Nephron progenitor cell (in vitro differentiated cells): ENCODE measurements at regions not wholly inside any gene's neighbourhood (a gene's known extent, or its start where the extent isn't known, plus 50 kb on each side); places are given as distances from the start of the nearest gene placed in this dataset.

ENCODE experiments used
- DNase-seq: peaks from one replicate; pipeline ENCODE4 v3.0.0; 2021
- H3K27ac Mint-ChIP-seq: 2 replicates; pipeline ENCODE4 v1.8.0; 2021; ENCODE audit warnings: mild to moderate bottlenecking, moderate library complexity, mixed read lengths
- H3K27me3 Mint-ChIP-seq: 2 replicates; pipeline ENCODE4 v1.8.0; 2021; ENCODE audit warnings: mild to moderate bottlenecking, low read depth, mixed read lengths; ENCODE audit not compliant: poor library complexity
- H3K36me3 Mint-ChIP-seq: 2 replicates; pipeline ENCODE4 v1.8.0; 2021; ENCODE audit warnings: low read depth, mixed read lengths
- H3K4me1 Mint-ChIP-seq: 2 replicates; pipeline ENCODE4 v1.8.0; 2021; ENCODE audit warnings: mixed read lengths
- H3K4me3 Mint-ChIP-seq: 2 replicates; pipeline ENCODE4 v1.8.0; 2021; ENCODE audit warnings: mild to moderate bottlenecking, moderate library complexity, mixed read lengths
- H3K9me3 Mint-ChIP-seq: 2 replicates; pipeline ENCODE4 v1.8.0; 2021; ENCODE audit warnings: mild to moderate bottlenecking, moderate library complexity, mixed read lengths
- TF ChIP-seq, protein P1 (sequence below): fragments of 200-600 bp; sonication (generic); IDR thresholded peaks from 2 replicates; pipeline ENCODE4 v1.5.0; 2021; ENCODE audit warnings: antibody characterized with exemption

DNA sequence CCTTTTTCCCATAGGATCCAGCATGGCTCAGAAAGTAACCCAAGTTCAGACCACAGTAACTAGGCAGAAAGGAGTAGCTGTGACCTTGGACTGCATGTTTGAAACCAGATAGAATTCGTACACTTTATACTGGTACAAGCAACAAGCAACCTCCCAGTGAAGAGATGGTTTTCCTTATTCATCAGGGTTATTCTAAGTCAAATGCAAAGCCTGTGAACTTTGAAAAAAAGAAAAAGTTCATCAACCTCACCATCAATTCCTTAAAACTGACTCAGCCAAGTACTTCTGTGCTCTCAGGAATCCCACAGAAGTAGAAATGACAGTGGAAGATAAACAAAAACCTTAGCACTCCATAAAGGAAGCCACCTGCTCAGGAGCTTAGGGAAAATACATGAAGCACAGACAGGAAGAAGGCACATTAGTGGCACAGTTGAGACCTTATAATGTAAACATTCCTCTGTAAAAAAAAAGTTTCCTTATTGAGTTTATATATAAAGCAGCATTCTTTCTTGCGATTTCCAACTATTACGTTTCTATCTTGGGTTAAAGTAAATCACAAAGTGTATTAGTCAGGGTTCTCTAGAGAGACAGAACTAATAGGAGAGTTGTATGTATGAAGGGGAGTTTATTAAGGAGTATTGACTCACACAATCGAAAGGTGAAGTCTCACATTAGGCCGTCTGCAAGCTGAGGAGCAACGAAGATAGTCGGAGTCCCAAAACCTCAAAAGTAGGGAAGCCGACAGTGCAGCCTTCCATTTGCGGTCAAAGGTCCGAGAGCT lies 398.4 kb downstream of the DAD1 start:
- no peak overlapping the region for H3K4me3 Mint-ChIP-seq

DNA sequence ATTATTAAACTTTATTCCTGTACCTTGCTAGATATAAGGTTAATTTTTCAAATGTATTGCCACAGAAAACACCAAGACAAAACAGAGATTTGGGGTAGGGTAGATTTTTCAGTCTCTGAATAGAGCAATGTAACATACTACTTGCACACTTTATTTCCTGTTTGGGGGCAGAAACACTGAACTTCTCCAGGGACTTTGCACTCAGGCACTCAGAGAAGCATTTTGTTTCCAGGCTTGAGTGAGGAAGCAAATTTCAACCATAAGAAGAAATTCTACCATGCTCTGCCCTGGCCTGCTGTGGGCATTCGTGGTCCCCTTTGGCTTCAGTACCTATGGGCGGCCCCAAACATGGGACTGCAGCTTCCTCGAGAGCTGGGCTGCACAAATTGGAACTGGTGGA lies 399.1 kb downstream of the DAD1 start:
- Mint-ChIP-seq H3K27me3 (peaks cover 8% of the 10 kb centered on the region), H3K9me3 (no peaks in the 10 kb centered on the region), H3K36me3 (no peaks in the 10 kb centered on the region), H3K4me3 (no peak overlapping the region), H3K4me1 (no peaks in the 10 kb centered on the region), H3K27ac (no peak overlapping the region)
- no peak for DNase-seq
- TF ChIP-seq, protein P1, sequence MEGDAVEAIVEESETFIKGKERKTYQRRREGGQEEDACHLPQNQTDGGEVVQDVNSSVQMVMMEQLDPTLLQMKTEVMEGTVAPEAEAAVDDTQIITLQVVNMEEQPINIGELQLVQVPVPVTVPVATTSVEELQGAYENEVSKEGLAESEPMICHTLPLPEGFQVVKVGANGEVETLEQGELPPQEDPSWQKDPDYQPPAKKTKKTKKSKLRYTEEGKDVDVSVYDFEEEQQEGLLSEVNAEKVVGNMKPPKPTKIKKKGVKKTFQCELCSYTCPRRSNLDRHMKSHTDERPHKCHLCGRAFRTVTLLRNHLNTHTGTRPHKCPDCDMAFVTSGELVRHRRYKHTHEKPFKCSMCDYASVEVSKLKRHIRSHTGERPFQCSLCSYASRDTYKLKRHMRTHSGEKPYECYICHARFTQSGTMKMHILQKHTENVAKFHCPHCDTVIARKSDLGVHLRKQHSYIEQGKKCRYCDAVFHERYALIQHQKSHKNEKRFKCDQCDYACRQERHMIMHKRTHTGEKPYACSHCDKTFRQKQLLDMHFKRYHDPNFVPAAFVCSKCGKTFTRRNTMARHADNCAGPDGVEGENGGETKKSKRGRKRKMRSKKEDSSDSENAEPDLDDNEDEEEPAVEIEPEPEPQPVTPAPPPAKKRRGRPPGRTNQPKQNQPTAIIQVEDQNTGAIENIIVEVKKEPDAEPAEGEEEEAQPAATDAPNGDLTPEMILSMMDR = no peak

More for the DNA sequence above, 398.4 kb downstream of the DAD1 start:
- H3K36me3 Mint-ChIP-seq = no peaks in the 10 kb centered on the region
- no peaks in the 10 kb centered on the region for H3K4me1 Mint-ChIP-seq
- peaks cover 3% of the 10 kb centered on the region for H3K27me3 Mint-ChIP-seq
- TF ChIP-seq, protein P1 = no peak
- no peak overlapping the region for H3K27ac Mint-ChIP-seq
- no peaks in the 10 kb centered on the region for H3K9me3 Mint-ChIP-seq
- no peak for DNase-seq

DNA sequence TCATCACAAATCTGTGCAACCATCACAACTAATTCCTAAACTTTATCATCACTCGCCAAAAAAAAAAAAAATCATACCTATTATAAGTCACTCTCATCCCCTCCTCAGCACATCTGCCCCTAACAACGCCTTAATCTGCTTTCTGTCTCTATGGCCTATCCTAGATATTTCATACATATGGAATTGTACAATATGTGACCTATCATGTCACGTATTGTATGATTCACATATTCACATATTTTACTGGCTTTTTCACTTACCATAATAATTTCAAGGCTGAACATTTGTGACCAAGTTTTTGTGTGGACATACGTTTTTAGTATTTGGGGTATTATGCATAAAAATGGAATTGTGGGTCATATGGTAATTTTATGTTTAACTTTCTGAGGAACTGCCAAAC lies 400.7 kb downstream of the DAD1 start:
- peaks cover 12% of the 10 kb centered on the region for H3K27me3 Mint-ChIP-seq
- H3K27ac Mint-ChIP-seq = no peak overlapping the region
- H3K9me3 Mint-ChIP-seq = no peaks in the 10 kb centered on the region
- H3K4me3 Mint-ChIP-seq = no peak overlapping the region
- H3K4me1 Mint-ChIP-seq = no peaks in the 10 kb centered on the region
- no peak for DNase-seq
- TF ChIP-seq, protein P1 = no peak
- H3K36me3 Mint-ChIP-seq = no peaks in the 10 kb centered on the region

DNA sequence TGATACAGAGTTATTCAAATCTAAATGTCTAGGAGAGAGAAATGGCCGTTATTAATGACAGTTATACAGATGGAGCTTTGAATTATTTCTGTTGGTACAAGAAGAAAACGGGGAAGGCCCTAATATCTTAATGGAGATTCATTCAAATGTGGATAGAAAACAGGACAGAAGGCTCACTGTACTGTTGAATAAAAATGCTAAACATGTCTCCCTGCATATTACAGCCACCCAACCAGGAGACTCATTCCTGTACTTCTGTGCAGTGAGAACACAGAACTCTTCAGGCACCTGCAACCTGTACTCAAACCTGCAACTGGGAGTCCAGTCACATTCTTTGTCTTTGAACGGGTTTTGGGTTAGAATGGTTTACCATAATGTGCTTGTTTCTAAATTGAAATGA lies 403.2 kb downstream of the DAD1 start:
- H3K4me1 Mint-ChIP-seq = no peaks in the 10 kb centered on the region
- H3K9me3 Mint-ChIP-seq = no peaks in the 10 kb centered on the region
- H3K4me3 Mint-ChIP-seq = no peak overlapping the region
- no peak for DNase-seq
- peaks cover 12% of the 10 kb centered on the region for H3K27me3 Mint-ChIP-seq
- H3K27ac Mint-ChIP-seq = no peak overlapping the region
- no peaks in the 10 kb centered on the region for H3K36me3 Mint-ChIP-seq
- TF ChIP-seq, protein P1 = no peak

DNA sequence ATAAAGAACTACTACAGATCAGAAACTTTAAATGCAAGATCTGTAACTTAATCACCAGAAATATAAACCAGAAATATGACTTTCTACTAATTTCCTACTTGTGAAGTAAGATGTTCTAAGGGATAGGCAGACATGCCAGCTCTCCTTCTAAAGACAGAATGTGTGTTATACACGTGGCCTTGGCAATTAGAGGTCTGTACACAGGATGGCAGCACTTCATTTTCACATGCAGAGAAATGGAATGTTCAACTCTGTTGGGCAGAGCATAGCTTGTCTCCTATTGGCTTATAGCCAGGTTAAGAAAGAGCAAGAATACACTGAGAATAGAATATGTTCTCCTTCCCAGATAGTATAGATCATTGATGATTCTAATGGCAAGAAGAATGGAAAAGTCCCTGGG lies 403.8 kb downstream of the DAD1 start:
- H3K27ac Mint-ChIP-seq = no peak overlapping the region
- DNase-seq = no peak

More for the DNA sequence above, 403.8 kb downstream of the DAD1 start:
- no peaks in the 10 kb centered on the region for H3K36me3 Mint-ChIP-seq
- H3K27me3 Mint-ChIP-seq = peaks cover 15% of the 10 kb centered on the region
- TF ChIP-seq, protein P1 = no peak
- H3K9me3 Mint-ChIP-seq = no peaks in the 10 kb centered on the region
- H3K4me3 Mint-ChIP-seq = no peak overlapping the region
- no peaks in the 10 kb centered on the region for H3K4me1 Mint-ChIP-seq
